Gastroesophageal sphincter (tissue), 4 donors: ENCODE measurements at regions not wholly inside any gene's neighbourhood (a gene's known extent, or its start where the extent isn't known, plus 50 kb on each side); places are given as distances from the start of the nearest gene placed in this dataset.

Experiments
- ATAC-seq: fragments of 150-250 bp; one replicate; pipeline ENCODE4 v1.9.1; 2016; ENCODE audit warnings: mild to moderate bottlenecking, moderate library complexity
- H3K27ac ChIP-seq, 4 donors: fragments of 200-600 bp; sonication (generic) in 3 of 4; 1 replicate in 3 of 4; 2 replicates in 1 of 4; pipeline ENCODE4 v1.5.1; 2016 to 2019
- H3K27me3 ChIP-seq: fragments of 200-600 bp; sonication (generic); one replicate; pipeline ENCODE4 v1.5.1; 2019
- H3K36me3 ChIP-seq, 2 donors: fragments of 200-600 bp; sonication (generic); one replicate each; pipeline ENCODE4 v1.5.1; 2019; ENCODE audit warnings: control low read depth in 1 of 2
- H3K4me1 ChIP-seq, 3 donors: fragments of 200-600 bp; sonication (generic); 1 replicate in 2 of 3; 2 replicates in 1 of 3; pipeline ENCODE4 v1.5.1; 2016 to 2019; ENCODE audit warnings: control low read depth in 2 of 3
- H3K4me3 ChIP-seq, 2 donors: fragments of 200-600 bp; sonication (generic); one replicate each; pipeline ENCODE4 v1.5.1; 2019; ENCODE audit warnings: mild to moderate bottlenecking in 1 of 2, moderate library complexity in 1 of 2
- H3K9me3 ChIP-seq, 3 donors: fragments of 200-600 bp; sonication (generic); one replicate each; pipeline ENCODE4 v1.5.1; 2017 to 2019; ENCODE audit warnings: control low read depth in 2 of 3
- EP300 ChIP-seq: sonication (generic); formaldehyde crosslinking; IDR thresholded peaks from one replicate; pipeline ENCODE4 v1.6.1; 2017; ENCODE audit warnings: antibody characterized with exemption, mild to moderate bottlenecking
- POLR2A ChIP-seq, 2 donors: fragments of 450-650 bp; IDR thresholded peaks; one replicate each; pipeline ENCODE4 v1.6.1; 2017; ENCODE audit warnings: antibody characterized with exemption in 2 of 2, mild to moderate bottlenecking in 2 of 2, moderate library complexity in 1 of 2
- POLR2AphosphoS5 ChIP-seq: sonication (generic); formaldehyde crosslinking; IDR thresholded peaks from one replicate; pipeline ENCODE4 v1.6.1; 2017; ENCODE audit warnings: antibody characterized with exemption
- WGBS, 2 donors: methylation state at CpG; one replicate each; pipeline ENCODE4 v1.1.5; 2018; ENCODE audit warnings: low coverage in 1 of 2; 5-methylcytosine and 5-hydroxymethylcytosine counted together
- TF ChIP-seq, protein P1 (sequence below), 4 experiments: fragments of 200-600 bp in 2 of 4; fragments of 450-650 bp in 2 of 4; sonication (generic) in 1 of 4; IDR thresholded peaks; one replicate each; pipeline ENCODE4 v1.5.1; 2017 to 2019; ENCODE audit warnings: antibody characterized with exemption in 4 of 4, mild to moderate bottlenecking in 2 of 4, moderate library complexity in 2 of 4

DNA sequence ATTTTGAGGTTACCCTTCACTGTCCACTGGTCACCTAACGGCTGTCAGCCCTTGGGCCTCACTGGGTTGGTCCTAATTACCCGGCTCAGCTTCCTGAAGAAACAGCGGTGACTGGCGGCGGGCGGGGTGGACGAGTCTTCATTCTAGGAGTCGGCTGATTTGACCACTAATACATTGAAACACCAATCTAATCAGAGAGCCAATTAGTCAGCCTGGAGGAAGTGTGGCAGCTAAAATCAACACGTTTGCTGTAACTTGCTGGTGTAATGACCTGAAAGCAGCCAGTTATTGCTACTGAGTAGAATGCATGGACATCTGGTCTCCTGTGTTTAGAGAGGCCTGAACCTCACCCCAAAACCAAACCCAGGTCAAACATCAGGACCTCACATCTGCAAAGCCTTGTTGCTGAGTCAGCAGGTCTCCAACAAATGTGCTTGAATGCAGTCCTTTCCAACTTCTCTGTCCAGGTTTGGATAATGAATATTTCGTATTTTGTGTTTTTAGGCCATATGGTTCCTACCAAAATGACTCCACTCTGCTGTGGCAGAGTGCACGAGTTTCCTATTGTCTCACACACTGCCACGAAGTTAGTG lies 496.4 kb downstream of the BRD1 start:
- WGBS, 2 donors: 31 to 87% methylated on average over 3 to 8 of the region's 12 CpGs
- Histone ChIP-seq H3K4me3 (no peak overlapping the region), H3K4me1 (no peaks in the 10 kb centered on the region), H3K27me3 (peaks cover 63% of the 10 kb centered on the region), H3K27ac (no peak overlapping the region), H3K36me3 (no peaks in the 10 kb centered on the region), H3K9me3 (peaks cover 0 to 33% (median 0%) of the 10 kb centered on the region in 3 donors)
- TF ChIP-seq EP300: no peak
- TF ChIP-seq, protein P1, sequence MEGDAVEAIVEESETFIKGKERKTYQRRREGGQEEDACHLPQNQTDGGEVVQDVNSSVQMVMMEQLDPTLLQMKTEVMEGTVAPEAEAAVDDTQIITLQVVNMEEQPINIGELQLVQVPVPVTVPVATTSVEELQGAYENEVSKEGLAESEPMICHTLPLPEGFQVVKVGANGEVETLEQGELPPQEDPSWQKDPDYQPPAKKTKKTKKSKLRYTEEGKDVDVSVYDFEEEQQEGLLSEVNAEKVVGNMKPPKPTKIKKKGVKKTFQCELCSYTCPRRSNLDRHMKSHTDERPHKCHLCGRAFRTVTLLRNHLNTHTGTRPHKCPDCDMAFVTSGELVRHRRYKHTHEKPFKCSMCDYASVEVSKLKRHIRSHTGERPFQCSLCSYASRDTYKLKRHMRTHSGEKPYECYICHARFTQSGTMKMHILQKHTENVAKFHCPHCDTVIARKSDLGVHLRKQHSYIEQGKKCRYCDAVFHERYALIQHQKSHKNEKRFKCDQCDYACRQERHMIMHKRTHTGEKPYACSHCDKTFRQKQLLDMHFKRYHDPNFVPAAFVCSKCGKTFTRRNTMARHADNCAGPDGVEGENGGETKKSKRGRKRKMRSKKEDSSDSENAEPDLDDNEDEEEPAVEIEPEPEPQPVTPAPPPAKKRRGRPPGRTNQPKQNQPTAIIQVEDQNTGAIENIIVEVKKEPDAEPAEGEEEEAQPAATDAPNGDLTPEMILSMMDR (IDR thresholded peaks at IDR 0.05): no peak
- TF ChIP-seq POLR2A (IDR thresholded peaks at IDR 0.05): no peak
- no peak for TF ChIP-seq POLR2AphosphoS5
- no peak for ATAC-seq

- H3K4me3 ChIP-seq: no peak overlapping the region
- no peaks in the 10 kb centered on the region for H3K4me1 ChIP-seq
- no peaks in the 10 kb centered on the region for H3K36me3 ChIP-seq
- peaks cover 0 to 40% (median 0%) of the 10 kb centered on the region in 3 donors for H3K9me3 ChIP-seq
- TF ChIP-seq POLR2AphosphoS5 (no peak), EP300 (no peak), POLR2A (IDR thresholded peaks at IDR 0.05) (no peak)
- TF ChIP-seq, protein P1 (IDR thresholded peaks at IDR 0.05): no peak
- peaks cover 63% of the 10 kb centered on the region for H3K27me3 ChIP-seq
- no peak overlapping the region for H3K27ac ChIP-seq
- ATAC-seq: no peak
- WGBS, 2 donors: 49 to 55% methylated on average over 7 to 18 of the region's 21 CpGs
Measured at GRCh38 chr22:49330421-49331222, 497.1 kb downstream of the BRD1 start.

- no peak overlapping the region for H3K27ac ChIP-seq
- TF ChIP-seq POLR2AphosphoS5: no peak
- ATAC-seq: no peak
- H3K4me1 ChIP-seq: no peaks in the 10 kb centered on the region
- no peak overlapping the region for H3K4me3 ChIP-seq
- peaks cover 68% of the 10 kb centered on the region for H3K27me3 ChIP-seq
- H3K9me3 ChIP-seq: peaks cover 0 to 42% (median 0%) of the 10 kb centered on the region in 3 donors
- H3K36me3 ChIP-seq: no peaks in the 10 kb centered on the region
- 0 to 74% methylated on average over 1 to 3 of the region's 5 CpGs for WGBS, 2 donors
Measured at GRCh38 chr22:49329636-49330035, 498.0 kb downstream of the BRD1 start.

GRCh38 chr22:49328630-49329405 lies 498.9 kb downstream of the BRD1 start:
- Histone ChIP-seq H3K4me3 (no peak overlapping the region), H3K27ac (no peak overlapping the region), H3K36me3 (no peaks in the 10 kb centered on the region), H3K9me3 (peaks cover 0 to 42% (median 0%) of the 10 kb centered on the region in 3 donors), H3K27me3 (peaks cover 69% of the 10 kb centered on the region), H3K4me1 (no peaks in the 10 kb centered on the region)
- 81% methylated on average over 5 of the region's 8 CpGs; no CpG with 5 or more reads in 1 of the 2 donors for WGBS, 2 donors
- TF ChIP-seq POLR2AphosphoS5 (no peak), EP300 (no peak), POLR2A (IDR thresholded peaks at IDR 0.05) (no peak)
- TF ChIP-seq, protein P1 (IDR thresholded peaks at IDR 0.05): no peak
- ATAC-seq: no peak

- ATAC-seq: no peak
- H3K27me3 ChIP-seq: peaks cover 69% of the 10 kb centered on the region
Measured at GRCh38 chr22:49328118-49328475, 499.6 kb downstream of the BRD1 start.

More at GRCh38 chr22:49328118-49328475, 499.6 kb downstream of the BRD1 start:
- H3K27ac ChIP-seq: no peak overlapping the region
- H3K4me1 ChIP-seq: no peaks in the 10 kb centered on the region
- TF ChIP-seq EP300 (no peak), POLR2A (IDR thresholded peaks at IDR 0.05) (no peak), POLR2AphosphoS5 (no peak)
- TF ChIP-seq, protein P1 (IDR thresholded peaks at IDR 0.05): no peak
- H3K4me3 ChIP-seq: no peak overlapping the region
- peaks cover 0 to 42% (median 0%) of the 10 kb centered on the region in 3 donors for H3K9me3 ChIP-seq
- no peaks in the 10 kb centered on the region for H3K36me3 ChIP-seq
- 73% methylated on average over 3 of the region's 6 CpGs; no CpG with 5 or more reads in 1 of the 2 donors for WGBS, 2 donors
